Calu3 (cell line): ENCODE measurements at regions not wholly inside any gene's neighbourhood (a gene's known extent, or its start where the extent isn't known, plus 50 kb on each side); places are given as distances from the start of the nearest gene placed in this dataset.

Experiments
- BruUV-seq: library from RNA; stranded (reverse); fragments of 400-500 nt; replicated peaks from 2 replicates; lab custom pipeline; 2021; lab: Mats Ljungman, UMichigan
- CTCF ChIA-PET: fragments of 300-600 bp; sonication (Branson Sonifier 250); formaldehyde crosslinking; loops from one replicate; lab custom pipeline; 2022; ENCODE audit warnings: antibody characterized with exemption; lab: Charles Lee
- DNase-seq: peaks from one replicate; pipeline ENCODE4 v3.0.0; 2022
- H3K27ac Mint-ChIP-seq: one replicate; pipeline ENCODE4 v1.8.0; 2022; ENCODE audit warnings: mixed read lengths; ENCODE audit not compliant: unreplicated experiment
- H3K27me3 Mint-ChIP-seq: one replicate; pipeline ENCODE4 v1.8.0; 2022; ENCODE audit warnings: mixed read lengths; ENCODE audit not compliant: unreplicated experiment
- H3K36me3 Mint-ChIP-seq: one replicate; pipeline ENCODE4 v1.8.0; 2022; ENCODE audit warnings: mild to moderate bottlenecking, moderate library complexity, mixed read lengths; ENCODE audit not compliant: insufficient read depth, unreplicated experiment
- H3K4me1 Mint-ChIP-seq: one replicate; pipeline ENCODE4 v1.8.0; 2022; ENCODE audit warnings: mild to moderate bottlenecking, low read depth, mixed read lengths; ENCODE audit not compliant: unreplicated experiment
- H3K4me3 Mint-ChIP-seq: one replicate; pipeline ENCODE4 v1.8.0; 2022; ENCODE audit warnings: mild to moderate bottlenecking, low read depth, moderate library complexity, mixed read lengths; ENCODE audit not compliant: unreplicated experiment
- H3K9me3 Mint-ChIP-seq: one replicate; pipeline ENCODE4 v1.8.0; 2022; ENCODE audit warnings: low read depth, mixed read lengths; ENCODE audit not compliant: unreplicated experiment
- CTCF ChIP-seq: fragments of 200-600 bp; IDR thresholded peaks from one replicate; pipeline ENCODE4 v1.8.0; 2022; ENCODE audit warnings: antibody characterized with exemption; ENCODE audit not compliant: unreplicated experiment
- intact Hi-C: fragments of 100-400 bp; cut with micrococcal nuclease; formaldehyde crosslinking; loops from one replicate; pipeline ENCODE4 v1.10.0; 2022; ENCODE audit not compliant: unreplicated experiment

- no peak for TF ChIP-seq CTCF
- BruUV-seq, result no TSS peak
- Mint-ChIP-seq H3K36me3 (no peaks in the 10 kb centered on the region), H3K27ac (no peak overlapping the region), H3K4me3 (no peak overlapping the region), H3K4me1 (no peaks in the 10 kb centered on the region), H3K27me3 (no peaks in the 10 kb centered on the region), H3K9me3 (no peaks in the 10 kb centered on the region)
- DNase-seq, result no peak
- CTCF ChIA-PET, result no interaction called here
- intact Hi-C loops, result no loop called here
Measured at GRCh38 chr10:8473205-8473604, 418.7 kb downstream of the GATA3 start.

DNA sequence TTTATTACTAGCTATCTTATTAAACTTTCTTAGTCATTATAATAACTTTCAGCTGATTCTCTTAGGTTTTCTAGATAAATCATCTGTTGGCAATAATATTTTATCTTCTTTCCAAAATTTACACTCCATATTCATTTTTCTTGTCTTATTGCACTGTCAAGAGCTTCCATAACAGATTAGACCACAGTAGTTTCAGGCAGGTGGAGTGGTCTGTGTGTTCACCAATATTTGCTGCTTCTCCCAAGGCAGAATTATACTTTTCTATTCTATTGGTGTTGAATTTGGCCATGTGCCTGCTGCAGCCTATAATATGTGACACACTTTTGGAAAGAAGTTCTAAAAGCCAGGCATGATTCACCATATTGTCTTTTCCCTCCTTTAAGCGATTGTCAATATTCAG is 422.8 kb downstream of the GATA3 start:
- Mint-ChIP-seq H3K27ac (no peak overlapping the region), H3K27me3 (no peaks in the 10 kb centered on the region), H3K36me3 (no peaks in the 10 kb centered on the region), H3K4me1 (no peaks in the 10 kb centered on the region), H3K9me3 (no peaks in the 10 kb centered on the region), H3K4me3 (no peak overlapping the region)
- BruUV-seq, result no TSS peak
- no peak for DNase-seq
- intact Hi-C loops, result no loop called here
- CTCF ChIA-PET, result no interaction called here
- TF ChIP-seq CTCF, result no peak

DNA sequence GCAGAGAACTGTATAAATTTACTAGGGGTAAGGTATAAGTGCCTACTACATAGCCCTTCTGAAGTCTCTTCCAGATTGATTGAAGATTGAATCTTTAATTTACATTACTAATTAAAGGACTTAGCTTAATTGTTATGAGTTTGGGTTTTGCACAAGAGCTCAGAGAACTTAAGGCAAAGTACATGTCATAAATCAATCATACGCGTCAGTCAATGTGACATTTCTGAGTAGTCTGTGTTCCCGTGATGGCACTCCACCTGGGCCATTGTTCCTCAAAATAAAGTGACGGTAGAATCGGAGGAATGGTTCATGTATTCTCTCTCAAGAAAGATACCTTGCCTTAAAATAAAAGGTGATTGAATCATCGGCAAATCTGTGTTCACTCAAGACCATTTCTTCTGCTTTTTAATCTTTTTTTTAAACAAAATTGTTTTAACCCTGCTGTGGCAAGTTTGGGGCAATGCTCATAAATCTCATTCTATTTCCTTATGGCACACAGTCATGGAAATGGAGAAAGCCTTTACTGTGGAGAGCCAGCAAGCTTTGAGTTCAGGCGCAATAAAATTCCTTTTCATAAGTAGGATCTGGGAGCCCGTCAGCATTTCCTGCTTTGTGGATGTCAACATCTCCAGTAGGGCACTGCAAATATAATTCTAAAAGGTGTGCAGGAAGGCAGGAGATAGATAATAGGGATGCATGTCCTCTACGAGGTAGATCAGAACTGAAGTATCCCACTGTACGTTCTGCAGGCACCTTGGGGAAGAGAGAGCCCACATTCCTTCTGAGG is 427.4 kb downstream of the GATA3 start:
- no peak for TF ChIP-seq CTCF
- Mint-ChIP-seq H3K4me3 (no peak overlapping the region), H3K36me3 (no peaks in the 10 kb centered on the region), H3K9me3 (no peaks in the 10 kb centered on the region), H3K27ac (no peak overlapping the region), H3K27me3 (no peaks in the 10 kb centered on the region), H3K4me1 (peaks cover under 1% of the 10 kb centered on the region)
- BruUV-seq, result no TSS peak
- intact Hi-C loops, result no loop called here
- no peak for DNase-seq
- CTCF ChIA-PET, result no interaction called here

DNA sequence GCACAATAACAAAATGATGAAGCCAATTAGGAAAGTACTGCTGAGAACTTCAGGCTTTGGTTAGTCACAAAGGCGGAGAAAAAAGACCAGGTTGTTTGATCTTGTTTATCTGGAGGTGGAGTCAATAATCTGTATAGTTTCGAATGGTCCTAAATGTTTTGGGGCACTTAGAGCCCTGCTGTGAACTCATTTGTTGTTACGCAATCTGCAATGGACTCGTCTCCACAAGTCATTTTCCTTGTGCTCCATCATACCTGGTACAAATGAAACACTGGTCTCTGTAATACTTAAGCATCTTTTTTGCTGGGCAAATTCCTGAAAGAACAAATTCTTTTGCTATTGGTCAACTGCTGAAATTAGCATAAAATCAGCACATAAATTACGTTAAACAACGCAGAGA is 430.5 kb downstream of the GATA3 start:
- TF ChIP-seq CTCF, result no peak
- DNase-seq, result no peak
- intact Hi-C loops, result no loop called here
- H3K4me3 Mint-ChIP-seq, result no peak overlapping the region
- H3K27me3 Mint-ChIP-seq, result no peaks in the 10 kb centered on the region
- CTCF ChIA-PET, result no interaction called here
- peaks cover 7% of the 10 kb centered on the region for H3K4me1 Mint-ChIP-seq
- no TSS peak for BruUV-seq
- no peak overlapping the region for H3K27ac Mint-ChIP-seq
- no peaks in the 10 kb centered on the region for H3K36me3 Mint-ChIP-seq
- H3K9me3 Mint-ChIP-seq, result peaks cover 5% of the 10 kb centered on the region
